GM12892 (cell line): ENCODE measurements at regions not wholly inside any gene's neighbourhood (a gene's known extent, or its start where the extent isn't known, plus 50 kb on each side); places are given as distances from the start of the nearest gene placed in this dataset.

Experiments
- DNase-seq: peaks from one replicate; pipeline ENCODE4 v3.0.0; 2011; ENCODE audit not compliant: insufficient read length
- FAIRE-seq: peaks from 2 replicates; lab custom pipeline; 2011; peaks lifted over from hg19 to GRCh38; lab: Jason Lieb, UNC
- POLR2A ChIP-seq: IDR thresholded peaks from 2 replicates; pipeline ENCODE4 v1.6.1; 2011; ENCODE audit warnings: low read depth, low read length, control low read depth
- POLR2AphosphoS5 ChIP-seq: IDR thresholded peaks from 2 replicates; pipeline ENCODE4 v1.6.1; 2011; ENCODE audit warnings: low read depth, low read length, control low read depth
- TAF1 ChIP-seq: IDR thresholded peaks from 2 replicates; pipeline ENCODE4 v1.6.1; 2011; ENCODE audit warnings: low read depth, mild to moderate bottlenecking, control low read depth, low read length, borderline replicate concordance

DNA sequence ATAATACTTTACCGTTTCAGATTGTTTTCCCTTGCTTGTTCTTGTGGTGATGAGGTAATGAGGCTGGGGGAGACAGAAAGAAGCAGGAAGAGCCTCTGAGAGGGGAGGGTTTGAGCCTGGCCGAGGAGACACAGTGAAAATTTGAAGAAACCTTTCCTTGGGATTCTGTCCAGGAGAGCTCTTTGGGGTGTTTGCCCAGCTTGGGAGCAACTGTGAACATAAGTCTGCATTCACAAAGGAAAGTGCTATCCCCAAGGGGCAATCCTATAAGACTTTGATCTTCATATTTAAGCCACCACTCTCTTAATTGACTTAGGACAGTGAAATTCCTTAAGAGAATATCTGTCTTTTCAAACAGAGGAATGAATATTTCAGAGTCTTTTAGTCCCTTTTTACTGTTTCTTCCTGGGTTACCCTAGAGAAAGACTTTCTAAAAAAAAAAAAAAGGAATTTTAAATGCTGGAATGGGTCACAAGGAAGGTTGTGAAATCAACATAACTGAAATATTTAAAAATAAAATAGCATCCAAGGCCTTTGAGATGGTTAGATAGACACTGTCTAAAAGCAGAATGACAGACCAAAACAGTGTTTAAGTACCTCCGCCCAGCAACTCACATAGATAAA is 52.5 kb upstream of the STAM2 start:
- no peak for DNase-seq
- FAIRE-seq: no peak
- TF ChIP-seq TAF1 (no peak), POLR2A (no peak), POLR2AphosphoS5 (no peak)

DNA sequence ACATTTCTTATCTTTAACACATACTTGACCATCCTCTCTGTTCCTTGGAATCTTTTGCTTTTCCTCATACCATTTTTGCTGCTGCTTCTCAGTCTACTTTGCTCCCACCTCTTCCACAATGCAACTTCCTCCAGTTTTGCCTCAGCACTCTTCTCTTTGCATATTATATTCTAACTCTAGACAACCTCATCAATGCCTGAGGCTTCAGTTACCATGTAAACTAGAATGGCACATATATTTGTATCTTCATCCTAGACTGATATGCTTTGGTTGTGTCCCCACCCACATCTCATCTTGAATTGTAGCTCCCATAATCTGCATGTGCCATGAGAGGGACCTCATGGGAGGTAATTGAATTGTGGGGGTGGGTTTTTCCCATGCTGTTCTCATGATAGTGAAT is 55.9 kb upstream of the STAM2 start:
- no peak for TF ChIP-seq POLR2A
- no peak for TF ChIP-seq TAF1
- no peak for TF ChIP-seq POLR2AphosphoS5
- no peak for DNase-seq
- no peak for FAIRE-seq

DNA sequence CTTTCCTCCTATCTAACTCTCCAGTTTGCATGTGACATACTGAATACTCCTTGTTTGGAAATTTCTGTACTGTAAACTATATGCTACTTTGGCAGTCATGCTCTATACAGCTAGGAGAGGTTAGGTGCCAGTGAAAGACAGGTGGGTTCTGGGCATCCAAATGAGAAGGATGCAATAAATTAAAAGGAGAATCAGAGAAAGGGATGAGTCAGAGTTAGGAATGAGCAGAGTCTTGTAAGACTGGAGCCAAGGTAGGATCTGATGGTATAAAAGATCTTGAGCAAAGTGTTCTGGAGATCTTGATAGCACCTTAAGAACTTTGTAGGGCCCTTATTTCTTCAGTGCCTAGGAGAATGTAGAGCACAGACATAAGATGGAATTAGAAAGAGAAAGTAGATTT is 58.7 kb upstream of the STAM2 start:
- DNase-seq: no peak
- no peak for TF ChIP-seq TAF1
- FAIRE-seq: no peak

DNA sequence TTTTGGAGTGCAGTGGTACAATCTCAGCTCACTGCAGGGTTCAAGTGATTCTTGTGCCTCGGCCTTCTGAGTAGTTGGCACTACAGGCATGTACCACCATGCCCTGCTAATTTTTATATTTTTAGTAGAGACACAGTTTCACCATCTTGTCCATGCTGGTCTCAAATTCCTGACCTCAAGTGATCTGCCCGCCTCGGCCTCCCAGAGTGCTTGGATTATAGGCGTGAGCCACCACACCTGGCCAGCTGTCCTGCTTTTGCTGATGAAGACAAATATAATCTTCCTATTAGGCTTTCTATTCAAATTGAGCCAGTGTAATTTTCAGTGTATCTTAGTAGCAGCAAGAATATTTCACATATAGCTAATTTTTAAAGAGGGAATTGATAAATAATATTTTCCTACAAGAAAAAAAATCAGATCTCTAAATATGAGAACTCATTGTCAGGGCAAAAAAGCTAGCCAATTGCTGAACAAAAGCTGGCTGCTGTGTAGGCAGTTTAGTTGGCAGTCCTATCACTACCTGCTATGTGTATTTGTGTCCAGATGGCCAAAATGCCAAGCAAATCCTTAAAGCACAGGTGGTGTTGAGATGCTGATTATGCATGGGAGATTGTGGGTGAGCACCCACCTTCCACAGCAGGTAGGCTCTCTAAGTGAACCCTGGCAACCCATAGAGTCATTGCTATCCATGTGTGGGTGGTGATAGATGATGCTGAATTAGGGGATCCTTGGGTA is 60.8 kb upstream of the STAM2 start:
- DNase-seq (no peak), FAIRE-seq (no peak)
- TF ChIP-seq TAF1 (no peak), POLR2A (no peak), POLR2AphosphoS5 (no peak)

DNA sequence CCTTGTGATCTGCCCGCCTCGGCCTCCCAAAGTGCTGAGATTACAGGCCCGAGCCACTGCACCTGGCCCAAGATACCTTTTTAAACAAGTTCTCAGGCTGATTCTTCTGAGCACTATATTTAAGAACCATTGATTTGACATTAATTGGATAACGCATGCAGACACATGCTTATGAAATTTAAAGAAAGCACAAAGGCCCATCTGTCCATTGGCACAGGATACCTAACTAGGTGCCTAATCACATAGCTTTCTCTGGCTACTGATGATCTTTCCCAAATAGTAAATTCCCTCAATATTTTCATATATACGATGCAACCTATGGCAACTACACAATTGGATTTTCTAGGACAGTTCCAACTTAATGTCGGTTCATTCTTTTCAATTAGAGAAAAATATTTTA is 62.5 kb upstream of the STAM2 start:
- TF ChIP-seq POLR2AphosphoS5 (no peak), POLR2A (no peak), TAF1 (no peak)
- FAIRE-seq: no peak
- DNase-seq: no peak

DNA sequence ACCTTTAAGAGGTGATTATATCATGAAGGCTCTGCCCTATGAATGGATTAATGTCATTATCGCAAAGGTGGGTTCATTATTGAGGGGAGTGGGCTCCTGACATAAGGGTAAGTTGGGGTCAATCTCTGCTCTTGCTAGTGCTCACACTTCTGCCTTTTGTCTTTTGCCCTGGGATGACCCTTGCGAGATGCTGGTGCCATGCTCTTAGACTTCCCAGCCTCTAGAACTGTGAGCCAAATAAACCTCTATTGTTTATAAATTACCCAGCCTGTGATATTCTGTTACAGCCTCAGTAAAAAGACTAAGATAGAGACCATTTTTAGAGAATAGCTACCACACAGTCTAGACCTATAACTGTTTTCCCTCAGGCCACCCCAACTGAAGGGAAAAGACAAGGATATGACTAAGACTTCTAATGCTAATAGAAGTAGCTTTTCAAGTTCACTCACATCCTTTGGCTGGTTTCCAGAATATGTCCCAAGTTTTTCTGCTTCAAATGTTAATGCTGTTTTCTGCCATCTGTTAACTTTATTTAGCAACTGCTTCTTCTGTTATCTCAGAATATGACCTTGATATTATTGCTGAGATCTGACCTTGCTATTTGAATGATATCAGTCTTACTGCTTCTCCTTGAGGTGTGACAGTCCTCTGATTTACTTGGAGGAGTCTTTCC is 65.1 kb upstream of the STAM2 start:
- no peak for TF ChIP-seq TAF1
- TF ChIP-seq POLR2A: no peak
- TF ChIP-seq POLR2AphosphoS5: no peak

DNA sequence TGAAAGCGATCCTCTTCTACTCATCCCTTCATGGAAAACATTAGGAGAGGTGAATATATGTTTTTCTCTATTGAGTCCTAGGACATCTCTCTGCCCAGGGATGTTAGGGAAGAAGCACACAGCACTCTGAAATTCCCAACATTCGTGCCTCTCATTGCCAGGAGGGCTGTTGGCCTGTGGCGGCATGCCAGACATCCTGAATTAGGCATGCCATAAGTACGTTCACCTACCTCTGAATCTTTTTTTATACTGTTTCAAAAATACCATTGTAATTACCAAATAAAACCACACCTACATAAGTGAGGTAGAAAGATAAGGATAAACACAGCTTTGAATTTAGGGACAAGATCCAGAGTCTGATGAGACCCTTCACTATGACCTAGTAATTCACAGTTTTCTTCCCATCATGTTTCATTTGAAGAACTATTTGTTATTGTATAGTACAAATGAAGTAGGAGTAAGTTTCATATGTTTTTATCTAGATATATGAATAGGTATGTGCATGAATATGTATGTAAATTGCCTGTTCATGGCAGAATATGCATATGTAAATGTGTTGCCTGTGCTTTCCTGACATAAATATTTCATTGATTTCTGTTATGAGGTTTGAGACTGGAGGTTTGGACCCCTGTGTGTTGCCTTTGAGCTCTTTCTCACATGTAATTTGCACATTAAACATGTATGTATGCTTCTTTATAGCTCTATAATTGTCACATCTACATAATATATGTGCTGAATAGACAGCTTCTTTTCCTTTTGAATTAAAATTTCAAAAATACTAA is 66.6 kb upstream of the STAM2 start:
- DNase-seq: no peak
- TF ChIP-seq POLR2AphosphoS5 (no peak), POLR2A (no peak), TAF1 (no peak)
- no peak for FAIRE-seq

More for the DNA sequence above, 65.1 kb upstream of the STAM2 start:
- DNase-seq: no peak
- no peak for FAIRE-seq

DNA sequence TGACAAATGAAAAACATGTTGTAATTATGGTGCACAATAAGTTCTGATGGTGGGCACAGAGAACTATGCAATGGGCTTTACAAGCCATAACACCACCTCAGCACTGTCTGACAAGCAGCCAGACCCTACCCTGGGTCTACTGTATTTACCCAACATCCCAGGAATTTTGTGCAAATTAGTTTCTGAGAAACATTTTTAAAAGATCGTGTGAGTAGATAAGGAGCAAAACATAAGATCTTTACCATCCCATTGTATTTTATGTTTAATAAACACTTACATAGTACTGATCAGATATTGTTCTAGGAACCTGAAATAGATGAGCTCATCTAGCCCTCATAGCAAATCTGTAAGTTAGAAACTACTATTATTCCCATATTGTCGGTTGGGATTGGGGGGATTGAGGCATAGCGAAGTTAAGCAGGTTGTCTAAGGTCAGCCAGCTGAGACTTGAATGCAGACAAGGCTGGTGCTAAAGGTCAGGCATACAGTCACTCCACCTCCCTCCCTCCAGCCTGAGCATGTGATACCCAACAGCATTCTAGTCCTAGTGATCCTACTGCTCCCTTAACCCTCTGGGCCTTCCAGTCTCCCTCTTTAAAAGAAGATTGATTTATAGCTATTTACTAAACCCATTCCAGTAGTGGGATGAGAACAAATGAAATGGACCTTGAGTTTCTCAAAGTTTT is 67.4 kb upstream of the STAM2 start:
- no peak for TF ChIP-seq TAF1
- no peak for TF ChIP-seq POLR2A
- no peak for TF ChIP-seq POLR2AphosphoS5
- no peak for FAIRE-seq
- DNase-seq: no peak

DNA sequence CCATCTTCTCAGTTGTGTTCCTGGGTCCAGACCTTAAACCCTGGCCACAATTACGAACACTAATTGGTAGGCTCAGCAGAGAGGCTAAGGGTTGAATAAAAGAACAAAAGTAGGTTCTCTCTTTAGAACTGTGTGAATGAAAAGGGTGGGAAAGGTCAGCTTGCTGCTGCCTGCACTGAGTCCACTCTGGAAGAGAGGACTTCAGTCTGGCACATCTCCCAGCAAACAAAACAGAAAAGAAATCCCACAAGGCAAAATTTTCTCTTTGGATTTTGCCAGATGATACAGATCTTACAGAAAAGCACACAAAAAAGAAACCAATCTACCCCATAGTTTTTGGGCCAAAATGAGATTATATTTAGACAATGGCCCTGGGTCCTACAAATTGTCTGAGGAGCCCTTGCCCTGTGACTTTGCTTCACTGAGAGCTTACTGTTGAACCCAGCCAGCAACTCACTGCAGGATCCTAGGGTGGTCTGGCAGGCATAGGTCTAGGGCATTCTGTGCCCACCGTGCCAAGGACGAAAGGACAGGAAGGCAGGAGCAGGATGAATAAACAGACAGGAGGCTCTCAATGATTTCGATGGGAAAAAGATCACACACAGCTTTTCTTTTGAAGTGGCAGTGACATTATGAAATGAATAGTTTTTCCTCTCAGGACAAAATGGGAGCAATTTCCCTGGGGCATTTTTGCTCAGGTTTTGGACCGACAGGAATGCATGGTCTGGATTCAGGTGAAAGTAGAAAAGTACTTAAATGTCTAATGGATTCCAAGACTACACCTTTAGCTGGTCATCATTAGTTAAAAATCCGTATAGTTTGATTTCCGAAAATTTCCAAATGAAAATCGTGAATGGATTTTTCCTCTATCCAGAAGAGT is 68.4 kb upstream of the STAM2 start:
- no peak for TF ChIP-seq POLR2AphosphoS5
- no peak for TF ChIP-seq POLR2A
- TF ChIP-seq TAF1: no peak
- FAIRE-seq: no peak

DNA sequence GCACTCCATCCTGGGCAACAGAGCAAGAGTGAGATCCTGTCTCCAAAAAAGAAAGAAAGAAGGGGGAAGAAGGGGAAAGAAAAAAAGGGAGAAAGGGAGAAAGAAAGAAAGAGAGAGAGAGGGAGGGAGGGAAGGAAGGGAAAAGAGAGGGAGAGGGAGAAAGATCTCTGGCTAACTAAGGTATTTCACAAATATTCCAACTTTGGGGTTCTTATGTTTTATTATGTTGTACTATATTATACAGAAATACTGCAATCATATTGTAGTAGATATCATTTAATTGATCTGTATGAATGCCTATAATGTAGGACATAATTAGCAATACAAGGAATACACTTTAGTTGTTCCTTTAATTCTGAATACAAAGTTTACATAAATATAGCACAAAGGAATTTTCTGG is 70.1 kb upstream of the STAM2 start:
- TF ChIP-seq TAF1: no peak
- no peak for TF ChIP-seq POLR2A
- no peak for TF ChIP-seq POLR2AphosphoS5
- FAIRE-seq (no peak), DNase-seq (no peak)

More for the DNA sequence above, 68.4 kb upstream of the STAM2 start:
- DNase-seq: no peak
